ENCODE measurements at regions not wholly inside any gene's neighbourhood (a gene's known extent, or its start where the extent isn't known, plus 50 kb on each side); places are given as distances from the start of the nearest gene placed in this dataset.
"Not testable (repeated sequence)": the region's sequence is repeated elsewhere in the genome, so short reads cannot be mapped to it uniquely, and the experiment has no call there.

GRCh38 chr9:72444435-72444834 lies 77.0 kb upstream of the TMC1 start:
- H3K27ac ChIP-seq: peak overlapping the region; percentile 10; the same call in 1 of the 2 replicates
- TF ChIP-seq, protein P1, sequence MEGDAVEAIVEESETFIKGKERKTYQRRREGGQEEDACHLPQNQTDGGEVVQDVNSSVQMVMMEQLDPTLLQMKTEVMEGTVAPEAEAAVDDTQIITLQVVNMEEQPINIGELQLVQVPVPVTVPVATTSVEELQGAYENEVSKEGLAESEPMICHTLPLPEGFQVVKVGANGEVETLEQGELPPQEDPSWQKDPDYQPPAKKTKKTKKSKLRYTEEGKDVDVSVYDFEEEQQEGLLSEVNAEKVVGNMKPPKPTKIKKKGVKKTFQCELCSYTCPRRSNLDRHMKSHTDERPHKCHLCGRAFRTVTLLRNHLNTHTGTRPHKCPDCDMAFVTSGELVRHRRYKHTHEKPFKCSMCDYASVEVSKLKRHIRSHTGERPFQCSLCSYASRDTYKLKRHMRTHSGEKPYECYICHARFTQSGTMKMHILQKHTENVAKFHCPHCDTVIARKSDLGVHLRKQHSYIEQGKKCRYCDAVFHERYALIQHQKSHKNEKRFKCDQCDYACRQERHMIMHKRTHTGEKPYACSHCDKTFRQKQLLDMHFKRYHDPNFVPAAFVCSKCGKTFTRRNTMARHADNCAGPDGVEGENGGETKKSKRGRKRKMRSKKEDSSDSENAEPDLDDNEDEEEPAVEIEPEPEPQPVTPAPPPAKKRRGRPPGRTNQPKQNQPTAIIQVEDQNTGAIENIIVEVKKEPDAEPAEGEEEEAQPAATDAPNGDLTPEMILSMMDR (IDR thresholded peaks at IDR 0.05): no peak
- no peak for TF ChIP-seq ZFX (IDR thresholded peaks at IDR 0.05; ENCODE audit: borderline replicate concordance)

DNA sequence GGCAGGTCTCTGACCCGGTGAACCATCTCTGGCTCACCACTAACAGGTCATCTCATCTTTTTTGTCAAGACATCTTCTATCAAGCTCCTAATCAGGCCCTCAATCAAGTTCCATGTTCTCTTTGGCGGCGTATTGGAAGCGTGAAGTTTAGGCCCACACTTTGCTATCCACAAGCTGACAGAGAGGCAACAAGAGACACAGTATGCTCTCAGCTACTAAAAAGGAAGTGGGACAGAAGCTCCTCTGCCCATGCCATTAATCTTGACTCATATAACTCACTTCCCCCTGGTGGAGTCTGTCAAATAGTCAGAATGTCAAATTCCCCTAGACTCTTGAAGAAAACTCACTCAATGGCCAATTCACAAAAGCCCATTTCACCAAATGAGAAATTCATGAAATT lies 77.6 kb upstream of the TMC1 start:
- TF ChIP-seq ZFX (IDR thresholded peaks at IDR 0.05; ENCODE audit: borderline replicate concordance): no peak
- TF ChIP-seq, protein P1 (IDR thresholded peaks at IDR 0.05): no peak
- peak overlapping the region; percentile 10; the same call in 1 of the 2 replicates for H3K27ac ChIP-seq

DNA sequence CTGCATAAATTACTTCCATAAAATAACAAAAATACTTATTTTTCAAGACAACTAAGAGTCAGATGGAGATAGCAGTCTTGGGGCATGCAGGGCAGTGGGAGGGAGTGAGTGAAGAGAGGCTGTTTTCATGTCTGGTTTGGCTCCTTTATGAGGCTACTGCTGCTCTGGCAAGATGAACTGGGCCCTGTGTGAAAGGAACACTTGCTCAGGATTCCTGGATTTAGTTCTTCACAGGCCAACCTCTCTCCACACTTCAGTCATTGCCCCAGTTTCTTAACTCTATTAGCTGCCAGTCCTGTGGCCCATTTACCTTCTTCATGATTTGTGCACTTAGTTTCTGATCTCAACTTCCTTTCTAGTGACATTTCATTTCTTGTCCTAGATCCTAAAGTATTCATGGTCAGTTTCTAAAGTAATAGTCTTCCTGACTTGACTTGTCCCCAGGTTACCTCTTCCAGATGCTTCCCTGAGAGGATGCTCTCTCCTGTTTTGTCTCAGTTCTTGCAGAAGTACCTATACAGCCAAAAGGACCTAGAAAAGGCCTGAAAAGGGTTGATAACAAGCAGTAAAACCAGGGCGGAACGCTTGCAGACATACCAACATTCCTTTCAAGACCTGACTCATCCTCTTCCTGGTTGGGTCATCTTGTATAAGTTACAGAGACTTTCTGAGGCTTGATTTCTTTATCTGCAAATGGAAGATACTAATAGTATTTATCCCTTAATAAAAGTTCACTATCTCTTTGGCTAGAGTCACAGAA lies 77.0 kb upstream of the ZFAND5 start:
- TF ChIP-seq, protein P1 (IDR thresholded peaks at IDR 0.05): no peak
- no peak for TF ChIP-seq ZFX (IDR thresholded peaks at IDR 0.05; ENCODE audit: borderline replicate concordance)
- H3K27ac ChIP-seq: no peak overlapping the region

DNA sequence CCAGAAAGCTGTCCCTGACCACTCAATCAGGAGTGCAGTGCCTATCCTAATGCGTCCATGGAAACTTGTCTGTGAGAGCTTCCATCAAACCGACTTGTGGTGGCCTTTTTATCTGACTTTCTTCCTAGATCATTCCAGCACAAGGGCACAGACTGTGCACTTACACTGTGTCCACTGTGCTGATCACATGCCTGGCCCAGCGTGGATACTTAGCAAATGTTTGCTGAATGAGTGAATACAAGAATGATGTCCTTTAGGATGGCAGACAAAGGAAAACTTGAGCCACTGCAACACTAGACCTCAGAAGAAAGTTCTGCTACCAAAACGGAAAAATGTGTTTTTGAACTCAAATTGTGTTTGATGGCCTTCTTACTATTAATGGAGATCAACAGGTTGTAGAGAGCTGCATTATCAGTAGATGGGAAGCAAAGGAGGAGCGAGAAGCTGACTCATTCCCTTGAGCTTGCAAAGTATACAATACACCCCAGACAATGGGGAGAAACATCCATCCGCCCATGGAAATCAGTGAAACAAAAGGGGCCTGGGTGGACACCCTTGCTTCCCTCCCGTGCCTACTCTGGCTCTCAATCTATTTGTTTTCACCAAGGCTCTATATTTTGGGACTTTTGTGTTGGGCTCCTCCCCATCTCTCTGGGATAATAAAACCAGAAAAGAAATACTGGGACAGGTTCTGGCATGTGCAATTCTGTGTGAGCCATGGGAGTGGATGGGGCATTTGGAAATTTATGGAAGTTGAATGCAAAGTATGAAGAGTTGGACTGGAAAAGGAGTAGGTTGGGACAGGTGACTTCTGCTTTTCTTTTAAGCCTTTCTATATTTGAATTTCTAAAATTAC lies 76.2 kb upstream of the ZFAND5 start:
- H3K27ac ChIP-seq: no peak overlapping the region
- TF ChIP-seq, protein P1 (IDR thresholded peaks at IDR 0.05): no peak
- no peak for TF ChIP-seq ZFX (IDR thresholded peaks at IDR 0.05; ENCODE audit: borderline replicate concordance)

DNA sequence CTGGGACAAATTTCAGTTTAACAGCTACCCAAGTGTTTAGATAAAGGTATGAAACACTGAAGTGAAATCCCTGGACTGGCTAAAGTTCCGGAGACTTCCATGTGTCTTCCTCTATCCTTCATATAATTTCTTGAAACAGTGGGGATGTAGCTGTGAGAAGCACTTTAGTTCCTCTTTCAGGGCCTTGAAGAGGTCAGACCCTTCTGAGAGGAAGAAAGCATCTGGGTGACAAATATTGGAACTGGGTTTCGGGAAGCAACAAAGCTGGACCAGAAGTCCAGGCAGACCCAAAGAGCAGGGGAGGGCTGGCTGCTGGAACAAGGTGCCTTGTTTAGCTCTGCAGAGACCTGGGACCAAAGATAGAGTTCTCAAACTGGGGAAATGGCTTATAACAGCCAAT lies 75.4 kb upstream of the ZFAND5 start:
- TF ChIP-seq ZFX (IDR thresholded peaks at IDR 0.05; ENCODE audit: borderline replicate concordance): no peak
- TF ChIP-seq, protein P1 (IDR thresholded peaks at IDR 0.05): no peak
- no peak overlapping the region for H3K27ac ChIP-seq

DNA sequence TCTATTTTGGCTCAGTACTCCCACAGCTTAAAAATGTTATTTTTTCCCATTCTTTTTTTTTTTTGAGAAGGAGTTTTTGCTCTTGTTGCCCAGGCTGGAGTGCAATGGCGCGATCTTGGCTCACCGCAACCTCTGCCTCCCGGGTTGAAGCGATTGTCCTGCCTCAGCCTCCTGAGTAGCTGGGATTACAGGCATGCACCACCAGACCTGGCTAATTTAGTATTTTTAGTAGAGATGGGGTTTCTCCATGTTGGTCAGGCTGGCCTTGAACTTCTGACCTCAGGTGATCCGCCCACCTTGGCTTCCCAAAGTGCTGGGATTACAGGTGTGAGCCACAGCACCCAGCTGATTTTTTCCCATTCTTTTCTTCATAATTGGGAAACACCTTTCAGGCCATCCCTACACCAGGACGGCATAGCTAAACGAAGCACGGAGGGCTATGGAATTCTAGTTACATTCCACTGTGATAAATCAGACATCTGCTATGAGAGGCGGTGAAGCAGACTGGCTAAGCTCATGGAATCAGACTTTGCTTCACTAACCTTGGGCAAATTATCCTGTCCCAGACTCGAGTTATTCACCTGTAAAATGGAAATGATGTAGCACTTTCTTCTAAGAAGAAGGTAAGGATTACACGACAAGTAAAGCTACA lies 68.7 kb upstream of the ZFAND5 start:
- H3K27ac ChIP-seq: not testable (repeated sequence)

DNA sequence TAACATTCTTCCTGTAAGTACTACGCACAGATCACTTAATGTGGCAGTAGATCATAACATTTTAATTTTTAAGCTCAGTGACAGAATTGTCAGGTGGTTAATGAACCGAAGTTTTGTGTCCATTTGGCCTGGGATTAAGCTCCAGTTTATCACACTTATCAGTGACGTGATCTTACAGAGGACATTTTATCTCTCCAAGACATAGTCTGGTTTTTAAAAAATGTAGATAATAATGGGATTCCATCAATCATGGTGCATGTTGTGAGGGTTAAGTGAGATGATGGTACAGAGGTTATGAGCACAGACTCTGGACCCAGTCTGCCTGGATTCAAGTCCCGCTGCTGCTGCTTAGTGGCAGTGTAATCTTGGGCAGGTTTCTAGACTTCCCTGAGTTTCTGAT lies 66.0 kb upstream of the ZFAND5 start:
- no peak overlapping the region for H3K27ac ChIP-seq
- TF ChIP-seq, protein P1 (IDR thresholded peaks at IDR 0.05): no peak
- no peak for TF ChIP-seq ZFX (IDR thresholded peaks at IDR 0.05; ENCODE audit: borderline replicate concordance)

Measured in 22Rv1 (cell line).